Uterus (tissue), 3 donors: ENCODE measurements at regions not wholly inside any gene's neighbourhood (a gene's known extent, or its start where the extent isn't known, plus 50 kb on each side); places are given as distances from the start of the nearest gene placed in this dataset.

ENCODE experiments used
- DNase-seq, 2 donors: peaks; one replicate each; pipeline ENCODE4 v3.0.0-alpha.2; 2019 to 2020
- H3K27ac ChIP-seq, 2 donors: fragments of 200-600 bp; sonication (generic); 1 replicate in 1 of 2; 2 replicates in 1 of 2; pipeline ENCODE4 v1.5.1; 2016 to 2018
- H3K27me3 ChIP-seq, 2 donors: fragments of 200-600 bp; sonication (generic); one replicate each; pipeline ENCODE4 v1.5.1; 2018 to 2019; ENCODE audit warnings: control low read depth in 1 of 2
- H3K36me3 ChIP-seq, 2 donors: fragments of 200-600 bp; sonication (generic); one replicate each; pipeline ENCODE4 v1.5.1; 2019; ENCODE audit warnings: control low read depth in 1 of 2
- H3K4me1 ChIP-seq, 2 donors: fragments of 200-600 bp; sonication (generic); one replicate each; pipeline ENCODE4 v1.5.1; 2018 to 2019; ENCODE audit warnings: control low read depth in 1 of 2
- H3K4me3 ChIP-seq, 2 donors: fragments of 200-600 bp; sonication (generic); 1 replicate in 1 of 2; 2 replicates in 1 of 2; pipeline ENCODE4 v1.5.1; 2018 to 2019; ENCODE audit warnings: mild to moderate bottlenecking in 1 of 2
- H3K9me3 ChIP-seq, 2 donors: fragments of 200-600 bp; sonication (generic); one replicate each; pipeline ENCODE4 v1.5.1; 2019; ENCODE audit warnings: control low read depth in 1 of 2
- CTCF ChIP-seq, 4 experiments: fragments of 200-600 bp in 2 of 4; fragments of 450-650 bp in 2 of 4; sonication (generic) in 2 of 4; IDR thresholded peaks; one replicate each; pipeline ENCODE4 v1.5.1; 2016 to 2019; ENCODE audit warnings: antibody characterized with exemption in 4 of 4, mild to moderate bottlenecking in 2 of 4, moderate library complexity in 1 of 4
- POLR2A ChIP-seq, 2 donors: fragments of 450-650 bp; IDR thresholded peaks; one replicate each; pipeline ENCODE4 v1.6.1; 2016; ENCODE audit warnings: antibody characterized with exemption in 2 of 2, mild to moderate bottlenecking in 1 of 2, moderate library complexity in 1 of 2
- intact Hi-C: fragments of 100-400 bp; cut with DNase I; formaldehyde crosslinking; loops from one replicate; pipeline ENCODE4 v1.15.1; 2023; ENCODE audit warnings: low total_unique reads
- donor health status: DM: yes; HTN: yes; CAD: no.

DNA sequence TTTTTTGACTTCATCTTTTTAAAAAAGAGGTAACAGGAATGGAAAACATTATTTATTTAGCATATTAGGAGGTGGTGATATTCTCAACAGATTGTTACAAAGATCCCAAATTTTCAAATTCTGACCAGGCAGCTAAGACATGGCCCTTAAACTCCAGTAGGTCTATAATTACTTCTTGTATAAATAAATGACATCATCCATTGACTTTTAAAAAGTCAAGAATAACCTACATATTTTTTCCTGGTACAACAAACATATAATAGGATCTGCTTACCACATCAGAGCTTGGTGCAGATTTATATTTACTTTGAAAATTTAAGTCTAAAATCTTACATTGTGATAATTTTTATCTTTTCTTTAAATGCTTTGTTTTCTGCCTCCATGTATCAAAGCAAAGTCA is 92.2 kb upstream of the TRPM3 start:
- H3K4me1 ChIP-seq = no peaks in the 10 kb centered on the region
- no peaks in the 10 kb centered on the region for H3K27me3 ChIP-seq
- intact Hi-C loops = no loop called here
- no peaks in the 10 kb centered on the region for H3K36me3 ChIP-seq
- no peak overlapping the region for H3K4me3 ChIP-seq
- no peak overlapping the region for H3K27ac ChIP-seq
- no peak for TF ChIP-seq POLR2A (IDR thresholded peaks at IDR 0.05)
- no peak for TF ChIP-seq CTCF (IDR thresholded peaks at IDR 0.05)
- no peak for DNase-seq
- H3K9me3 ChIP-seq = no peaks in the 10 kb centered on the region

DNA sequence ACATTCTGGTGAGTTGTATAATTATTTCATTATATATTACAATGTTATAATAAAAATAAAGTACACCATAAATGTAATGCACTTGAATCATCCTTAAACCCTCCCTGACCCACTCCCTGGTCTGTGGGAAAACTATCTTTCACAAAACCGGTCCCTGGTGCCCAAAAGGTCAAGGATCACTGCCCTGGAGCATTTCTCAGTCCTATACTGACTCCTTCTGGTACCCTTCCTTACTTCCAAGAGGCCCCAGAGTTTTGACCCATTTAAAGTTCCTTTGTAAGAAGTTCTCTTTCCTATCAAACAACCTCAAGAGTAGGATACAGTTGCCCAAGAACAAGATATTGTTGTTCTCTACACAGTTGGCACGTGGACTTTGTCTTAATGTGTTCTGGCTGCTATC is 88.9 kb upstream of the TRPM3 start:
- TF ChIP-seq CTCF (IDR thresholded peaks at IDR 0.05) (no peak), POLR2A (IDR thresholded peaks at IDR 0.05) (no peak)
- Histone ChIP-seq H3K27ac (no peak overlapping the region), H3K9me3 (no peaks in the 10 kb centered on the region), H3K4me3 (no peak overlapping the region), H3K27me3 (no peaks in the 10 kb centered on the region), H3K36me3 (no peaks in the 10 kb centered on the region), H3K4me1 (no peaks in the 10 kb centered on the region)
- intact Hi-C loops = no loop called here
- no peak for DNase-seq

DNA sequence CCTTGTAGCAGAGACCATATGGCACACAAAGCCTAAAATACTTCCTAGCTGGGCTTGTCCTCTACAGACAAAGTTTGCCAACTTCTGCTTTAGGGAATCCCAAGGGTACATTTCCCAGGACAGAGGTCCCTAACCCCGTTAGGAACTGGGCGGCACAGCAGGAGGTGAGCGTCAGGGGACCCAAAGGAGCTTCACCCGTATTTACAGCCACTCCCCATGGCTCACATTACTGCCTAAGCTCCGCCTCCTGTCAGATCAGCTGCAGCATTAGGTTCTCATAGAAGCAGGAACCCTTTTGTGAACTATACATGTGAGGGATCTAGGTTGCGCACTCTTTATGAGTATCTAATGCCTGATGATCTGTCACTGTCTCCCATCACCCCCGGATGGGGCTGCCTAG is 88.5 kb upstream of the TRPM3 start:
- no peak for DNase-seq
- Histone ChIP-seq H3K9me3 (no peaks in the 10 kb centered on the region), H3K27me3 (no peaks in the 10 kb centered on the region), H3K4me3 (no peak overlapping the region), H3K36me3 (no peaks in the 10 kb centered on the region), H3K27ac (no peak overlapping the region), H3K4me1 (no peaks in the 10 kb centered on the region)
- no peak for TF ChIP-seq CTCF (IDR thresholded peaks at IDR 0.05)
- no peak for TF ChIP-seq POLR2A (IDR thresholded peaks at IDR 0.05)
- intact Hi-C loops = no loop called here

- intact Hi-C loops = no loop called here
- Histone ChIP-seq H3K4me1 (no peaks in the 10 kb centered on the region), H3K27me3 (no peaks in the 10 kb centered on the region), H3K36me3 (no peaks in the 10 kb centered on the region), H3K9me3 (no peaks in the 10 kb centered on the region), H3K4me3 (no peak overlapping the region), H3K27ac (no peak overlapping the region)
- TF ChIP-seq CTCF (IDR thresholded peaks at IDR 0.05) = no peak
- DNase-seq = no peak
Measured at GRCh38 chr9:71202931-71203330, 81.5 kb upstream of the TRPM3 start.

- Histone ChIP-seq H3K36me3 (no peaks in the 10 kb centered on the region), H3K27me3 (no peaks in the 10 kb centered on the region), H3K9me3 (no peaks in the 10 kb centered on the region), H3K4me3 (no peak overlapping the region), H3K27ac (no peak overlapping the region), H3K4me1 (no peaks in the 10 kb centered on the region)
- intact Hi-C loops = no loop called here
- TF ChIP-seq POLR2A (IDR thresholded peaks at IDR 0.05) = no peak
- DNase-seq = no peak
Measured at GRCh38 chr9:71191708-71192107, 70.3 kb upstream of the TRPM3 start.

DNA sequence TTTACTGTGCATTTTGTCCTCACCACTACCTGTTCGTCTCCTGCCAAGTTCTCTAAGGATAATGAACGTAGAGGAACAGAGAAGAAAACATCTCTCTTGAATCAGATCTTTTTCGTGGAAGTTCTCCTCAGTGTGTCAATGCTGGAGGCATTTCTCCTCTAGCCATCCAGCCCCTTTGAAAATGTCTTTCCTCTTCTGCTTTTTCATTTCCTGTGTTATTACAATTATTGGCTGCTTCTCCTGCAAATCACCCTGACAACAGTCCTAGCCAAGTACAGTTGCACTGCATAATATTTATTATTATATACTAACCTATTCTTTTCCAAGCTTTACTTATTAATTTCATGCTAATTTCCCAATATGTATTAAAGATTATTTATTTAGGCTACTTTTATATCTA is 61.8 kb upstream of the TRPM3 start:
- no peak for TF ChIP-seq CTCF (IDR thresholded peaks at IDR 0.05)
- no peak for TF ChIP-seq POLR2A (IDR thresholded peaks at IDR 0.05)
- no peaks in the 10 kb centered on the region for H3K4me1 ChIP-seq
- no peak overlapping the region for H3K4me3 ChIP-seq
- H3K27me3 ChIP-seq = no peaks in the 10 kb centered on the region
- no peak for DNase-seq
- intact Hi-C loops = no loop called here
- H3K27ac ChIP-seq = no peak overlapping the region
- no peaks in the 10 kb centered on the region for H3K36me3 ChIP-seq
- H3K9me3 ChIP-seq = no peaks in the 10 kb centered on the region
